ENCODE measurements at regions not wholly inside any gene's neighbourhood (a gene's known extent, or its start where the extent isn't known, plus 50 kb on each side); places are given as distances from the start of the nearest gene placed in this dataset.
A peak's percentile ranks its signal among the peaks of the same experiment; 100 is the strongest.

DNA sequence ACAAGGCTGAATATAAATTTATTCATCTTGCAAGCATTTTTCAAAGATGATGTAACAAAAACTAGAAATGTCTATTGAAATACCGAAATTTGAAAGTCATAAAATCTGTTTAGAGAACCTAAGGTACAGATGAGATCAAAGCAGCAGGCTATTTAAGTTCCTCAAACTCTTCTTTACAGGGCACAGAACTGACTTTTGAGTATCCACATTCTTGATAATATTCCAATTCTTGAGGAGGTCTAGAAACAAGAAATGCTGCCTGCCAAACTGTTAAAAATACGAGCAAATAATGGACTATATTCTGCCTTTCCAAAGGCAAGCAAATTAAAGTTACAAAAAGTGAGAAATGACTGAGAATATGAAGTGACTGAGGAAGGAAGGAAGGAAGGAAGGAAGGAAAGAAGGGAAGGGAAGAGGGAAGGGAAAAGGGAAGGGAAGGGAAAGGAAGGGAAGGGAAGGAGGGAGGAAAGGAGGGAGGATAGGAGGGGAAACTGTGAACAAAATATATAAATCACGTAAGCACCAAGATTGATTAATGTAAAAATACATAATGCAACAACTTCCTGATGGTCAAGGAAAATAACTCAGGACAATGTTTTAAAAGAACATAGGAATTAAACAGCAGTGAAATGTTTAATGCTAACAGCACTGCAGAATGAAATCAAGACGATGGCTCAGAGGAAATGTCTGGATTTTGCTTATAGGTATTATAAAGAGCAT is 248.9 kb upstream of the HNRNPA3 start:
- Mint-ChIP-seq H3K9me3 (no peaks in the 10 kb centered on the region), H3K4me3 (no peak overlapping the region), H3K4me1 (no peaks in the 10 kb centered on the region), H3K36me3 (peaks cover 0 to 7% (median 0%) of the 10 kb centered on the region in 3 donors), H3K27me3 (peaks cover 11 to 20% of the 10 kb centered on the region in 2 donors), H3K27ac (no peak overlapping the region)
- no peaks in the 10 kb centered on the region for H3K9me3 ChIP-seq (ENCODE audit: low read length)
- no peaks in the 10 kb centered on the region for H3K4me1 ChIP-seq (ENCODE audit: insufficient read depth, low read length)
- ChIA-PET CTCF (no interaction called here), POLR2A (no interaction called here)
- no peaks in the 10 kb centered on the region for H3K27me3 ChIP-seq (ENCODE audit: insufficient read depth, low read length, poor library complexity, severe bottlenecking)
- DNase-seq, result no peak
- no peak overlapping the region for H3K27ac ChIP-seq (ENCODE audit: low read depth, low read length)
- no peaks in the 10 kb centered on the region for H3K36me3 ChIP-seq (ENCODE audit: insufficient read depth, low read length)
- no peak overlapping the region for H3K4me3 ChIP-seq (ENCODE audit: low read length)

DNA sequence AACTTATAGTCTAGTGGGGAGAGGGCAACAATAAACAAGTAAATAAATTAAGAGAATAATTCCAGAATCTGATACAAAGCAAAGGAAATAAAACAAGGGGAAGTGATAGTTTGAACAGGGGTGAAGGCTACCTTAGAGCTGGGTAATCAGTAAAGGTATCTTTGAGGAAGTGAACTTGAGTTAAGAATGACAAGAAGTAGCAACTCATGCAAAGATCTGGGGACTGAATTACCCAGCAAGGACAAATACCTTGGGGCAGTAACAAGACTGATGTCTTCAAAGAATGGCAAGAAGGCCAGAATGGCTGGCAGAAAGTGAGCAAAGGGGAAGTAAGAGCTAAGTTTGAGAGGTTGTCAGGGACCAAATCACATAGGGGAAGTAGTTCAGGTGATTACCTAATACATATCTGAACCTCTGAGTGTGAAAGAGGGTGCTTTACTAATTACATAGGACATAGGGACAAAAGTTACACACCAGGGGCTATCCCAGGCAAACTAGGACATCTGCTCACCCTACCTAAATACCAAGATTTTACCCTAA is 244.6 kb upstream of the HNRNPA3 start:
- H3K4me1 Mint-ChIP-seq, result no peaks in the 10 kb centered on the region
- H3K4me3 ChIP-seq (ENCODE audit: low read length), result no peak overlapping the region
- no peak overlapping the region for H3K27ac ChIP-seq (ENCODE audit: low read depth, low read length)
- H3K27me3 Mint-ChIP-seq, result peaks cover 5 to 16% of the 10 kb centered on the region in 2 donors
- peaks cover 0 to 5% (median 0%) of the 10 kb centered on the region in 3 donors for H3K36me3 Mint-ChIP-seq
- no peaks in the 10 kb centered on the region for H3K9me3 ChIP-seq (ENCODE audit: low read length)
- ChIA-PET POLR2A (no interaction called here), CTCF (no interaction called here)
- H3K36me3 ChIP-seq (ENCODE audit: insufficient read depth, low read length), result no peaks in the 10 kb centered on the region
- no peak for DNase-seq
- H3K9me3 Mint-ChIP-seq, result no peaks in the 10 kb centered on the region
- H3K27ac Mint-ChIP-seq, result peak overlapping the region in 1 of 8 donors; percentile 30
- no peaks in the 10 kb centered on the region for H3K27me3 ChIP-seq (ENCODE audit: insufficient read depth, low read length, poor library complexity, severe bottlenecking)
- no peaks in the 10 kb centered on the region for H3K4me1 ChIP-seq (ENCODE audit: insufficient read depth, low read length)
- no peak overlapping the region for H3K4me3 Mint-ChIP-seq

DNA sequence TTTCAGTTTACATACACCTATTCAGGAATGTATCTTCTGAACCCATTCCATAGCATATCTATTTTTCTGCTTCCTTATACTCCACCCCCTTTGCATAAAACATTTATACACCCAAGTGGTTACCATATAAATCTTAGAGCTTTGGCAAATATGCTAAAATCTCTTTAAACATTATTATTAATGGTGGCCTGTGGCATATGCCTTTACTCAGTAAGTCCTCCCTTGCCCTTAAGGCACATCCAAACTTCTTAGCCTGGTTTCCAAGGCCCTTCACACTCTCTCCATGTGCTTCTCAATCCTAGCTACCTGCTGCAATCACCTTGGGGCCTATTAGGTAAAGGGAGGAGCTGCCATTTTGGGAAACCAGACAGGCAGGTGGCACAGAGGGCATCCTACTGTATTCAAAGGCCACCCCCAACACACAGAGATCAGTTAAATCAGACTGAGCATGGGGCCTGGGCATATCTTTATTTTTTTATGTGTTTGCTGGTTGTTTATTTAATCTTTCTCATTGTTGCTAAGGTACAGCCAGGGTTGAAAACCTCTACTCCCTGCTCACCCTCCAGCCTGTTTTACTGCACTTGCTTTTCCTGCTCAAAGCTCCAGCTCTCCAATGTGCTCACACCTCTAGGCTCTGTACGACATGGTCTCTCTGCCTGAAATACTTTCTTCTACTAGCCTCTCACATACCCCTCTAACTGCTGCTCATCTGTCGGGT is 242.8 kb upstream of the HNRNPA3 start:
- Mint-ChIP-seq H3K9me3 (no peaks in the 10 kb centered on the region), H3K4me1 (no peaks in the 10 kb centered on the region), H3K27ac (no peak overlapping the region), H3K4me3 (no peak overlapping the region), H3K36me3 (peaks cover 0 to 5% (median 0%) of the 10 kb centered on the region in 3 donors), H3K27me3 (peaks cover 7 to 15% of the 10 kb centered on the region in 2 donors)
- Histone ChIP-seq H3K9me3 (ENCODE audit: low read length) (no peaks in the 10 kb centered on the region), H3K4me3 (ENCODE audit: low read length) (no peak overlapping the region), H3K4me1 (ENCODE audit: insufficient read depth, low read length) (no peaks in the 10 kb centered on the region), H3K27me3 (ENCODE audit: insufficient read depth, low read length, poor library complexity, severe bottlenecking) (no peaks in the 10 kb centered on the region), H3K27ac (ENCODE audit: low read depth, low read length) (no peak overlapping the region), H3K36me3 (ENCODE audit: insufficient read depth, low read length) (no peaks in the 10 kb centered on the region)
- POLR2A ChIA-PET, result no interaction called here
- CTCF ChIA-PET, result no interaction called here
- DNase-seq, result no peak

DNA sequence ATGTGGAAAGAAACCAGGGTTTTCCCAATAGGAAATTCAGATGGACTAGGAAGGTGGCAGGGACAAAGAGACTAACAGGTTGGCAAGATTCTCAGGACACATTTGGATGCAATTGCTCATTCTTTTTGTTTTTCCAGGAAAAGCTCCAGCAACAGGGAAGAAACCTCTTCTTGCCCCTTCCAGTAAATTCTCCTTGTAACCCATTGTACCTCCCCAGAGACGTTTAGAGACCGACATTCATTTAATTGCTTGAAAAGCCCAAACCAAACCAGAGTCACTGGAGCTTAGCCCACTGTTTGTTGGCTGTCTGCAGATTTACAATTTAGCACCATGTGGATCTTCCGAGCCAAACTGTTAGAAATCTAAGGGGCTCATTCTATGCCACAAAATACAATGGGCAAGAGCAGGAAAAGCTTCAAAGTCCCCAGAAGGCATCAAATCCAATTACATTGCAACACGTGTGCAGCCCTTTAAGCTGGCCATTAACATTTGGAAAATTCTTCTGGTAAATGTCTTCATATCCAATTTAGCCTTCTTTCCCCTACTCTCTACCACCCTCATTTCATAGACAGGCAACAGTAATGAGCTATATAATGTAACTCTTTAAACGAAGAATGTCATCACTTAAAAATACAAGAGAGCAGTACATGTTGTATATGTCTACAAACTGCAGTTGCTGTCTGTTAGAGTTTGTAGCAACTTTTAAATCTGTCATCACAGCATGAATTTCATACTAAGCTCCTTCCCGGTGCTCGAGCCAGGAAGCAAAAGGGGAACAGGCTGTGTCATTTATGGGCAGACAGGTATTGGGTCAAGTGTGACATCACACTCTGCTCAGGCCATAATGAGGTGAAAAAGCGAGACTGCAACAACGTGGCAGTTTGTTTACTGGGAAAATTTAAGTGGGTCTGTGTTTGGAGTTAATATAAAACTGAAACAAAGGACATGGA is 235.6 kb upstream of the HNRNPA3 start:
- Histone ChIP-seq H3K27ac (ENCODE audit: low read depth, low read length) (no peak overlapping the region), H3K4me1 (ENCODE audit: insufficient read depth, low read length) (no peaks in the 10 kb centered on the region), H3K9me3 (ENCODE audit: low read length) (no peaks in the 10 kb centered on the region), H3K4me3 (ENCODE audit: low read length) (no peak overlapping the region), H3K27me3 (ENCODE audit: insufficient read depth, low read length, poor library complexity, severe bottlenecking) (no peaks in the 10 kb centered on the region), H3K36me3 (ENCODE audit: insufficient read depth, low read length) (no peaks in the 10 kb centered on the region)
- Mint-ChIP-seq H3K9me3 (no peaks in the 10 kb centered on the region), H3K36me3 (peaks cover 0 to 3% (median 0%) of the 10 kb centered on the region in 3 donors), H3K4me3 (no peak overlapping the region), H3K4me1 (no peaks in the 10 kb centered on the region), H3K27me3 (peaks cover 10 to 14% of the 10 kb centered on the region in 2 donors), H3K27ac (no peak overlapping the region)
- ChIA-PET CTCF (interaction anchor here (0.9 kb wide), 1 partner anchor 522 kb away, joined by 4 read pairs; no protein-coding TSS in a partner anchor), POLR2A (no interaction called here)
- DNase-seq, result no peak

DNA sequence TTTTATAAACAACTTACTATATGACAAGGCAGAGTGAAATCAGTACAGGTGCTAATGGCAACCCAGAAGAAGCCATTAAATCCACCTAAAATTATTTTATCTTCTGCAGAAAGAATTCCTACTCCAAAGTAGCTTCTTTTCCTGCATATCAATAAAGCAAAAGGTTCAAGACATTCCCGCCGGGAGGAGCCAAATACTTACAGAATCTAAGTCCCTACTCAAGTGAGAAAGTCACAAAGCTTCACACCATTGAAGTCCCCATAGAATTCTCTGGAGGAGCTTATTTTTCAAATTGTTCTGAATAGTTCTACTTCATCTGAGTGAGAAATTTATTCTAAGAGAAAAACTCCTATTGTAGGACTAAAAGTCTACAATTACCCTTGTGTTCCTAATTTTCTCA is 233.7 kb upstream of the HNRNPA3 start:
- Histone ChIP-seq H3K4me3 (ENCODE audit: low read length) (no peak overlapping the region), H3K4me1 (ENCODE audit: insufficient read depth, low read length) (no peaks in the 10 kb centered on the region), H3K27ac (ENCODE audit: low read depth, low read length) (no peak overlapping the region), H3K9me3 (ENCODE audit: low read length) (no peaks in the 10 kb centered on the region), H3K36me3 (ENCODE audit: insufficient read depth, low read length) (no peaks in the 10 kb centered on the region), H3K27me3 (ENCODE audit: insufficient read depth, low read length, poor library complexity, severe bottlenecking) (no peaks in the 10 kb centered on the region)
- ChIA-PET POLR2A (no interaction called here), CTCF (no interaction called here)
- no peaks in the 10 kb centered on the region for H3K4me1 Mint-ChIP-seq
- H3K4me3 Mint-ChIP-seq, result no peak overlapping the region
- no peak for DNase-seq
- no peaks in the 10 kb centered on the region for H3K9me3 Mint-ChIP-seq
- no peak overlapping the region for H3K27ac Mint-ChIP-seq
- peaks cover 5 to 10% of the 10 kb centered on the region in 2 donors for H3K27me3 Mint-ChIP-seq
- H3K36me3 Mint-ChIP-seq, result no peaks in the 10 kb centered on the region

DNA sequence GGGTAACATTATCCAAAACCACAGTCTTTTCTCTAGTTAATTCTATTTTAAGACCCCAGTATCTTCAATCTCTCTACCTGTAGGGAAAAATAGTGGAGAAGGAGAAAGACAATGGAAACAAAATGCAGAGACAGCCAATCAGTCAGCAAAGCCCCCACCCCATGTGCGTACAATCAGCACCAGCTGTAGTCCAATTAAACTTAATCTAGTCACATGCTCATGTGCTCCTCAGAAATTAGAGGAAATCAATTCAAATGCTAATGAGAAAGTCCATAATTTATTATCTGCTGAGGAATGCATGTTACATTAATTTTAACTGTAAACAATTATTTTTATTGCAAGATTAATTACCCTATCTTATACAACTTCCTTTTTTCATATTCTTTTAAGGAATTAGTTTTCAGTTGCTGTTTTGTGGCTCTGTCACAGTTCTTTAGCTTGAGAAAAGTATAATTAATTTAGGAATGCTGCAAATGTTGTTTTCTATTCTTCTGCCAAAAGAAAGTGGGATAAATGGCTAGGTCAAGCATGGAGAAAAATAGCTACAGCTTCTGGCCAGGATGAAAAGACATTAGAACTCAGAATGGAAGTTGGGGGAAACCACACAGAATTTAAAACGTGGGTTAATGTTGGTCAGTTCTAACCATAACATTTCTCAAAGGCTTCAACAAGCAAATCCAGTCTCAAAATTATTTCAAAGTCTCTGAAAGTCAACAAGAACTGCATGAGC is 232.4 kb upstream of the HNRNPA3 start:
- H3K4me3 ChIP-seq (ENCODE audit: low read length), result no peak overlapping the region
- POLR2A ChIA-PET, result no interaction called here
- no peak overlapping the region for H3K27ac ChIP-seq (ENCODE audit: low read depth, low read length)
- no peaks in the 10 kb centered on the region for H3K36me3 ChIP-seq (ENCODE audit: insufficient read depth, low read length)
- DNase-seq, result no peak
- H3K9me3 ChIP-seq (ENCODE audit: low read length), result no peaks in the 10 kb centered on the region
- H3K27ac Mint-ChIP-seq, result no peak overlapping the region
- H3K9me3 Mint-ChIP-seq, result no peaks in the 10 kb centered on the region
- no peaks in the 10 kb centered on the region for H3K4me1 Mint-ChIP-seq
- H3K27me3 ChIP-seq (ENCODE audit: insufficient read depth, low read length, poor library complexity, severe bottlenecking), result no peaks in the 10 kb centered on the region
- peaks cover 3 to 10% of the 10 kb centered on the region in 2 donors for H3K27me3 Mint-ChIP-seq
- CTCF ChIA-PET, result no interaction called here
- H3K36me3 Mint-ChIP-seq, result no peaks in the 10 kb centered on the region
- no peak overlapping the region for H3K4me3 Mint-ChIP-seq
- no peaks in the 10 kb centered on the region for H3K4me1 ChIP-seq (ENCODE audit: insufficient read depth, low read length)

DNA sequence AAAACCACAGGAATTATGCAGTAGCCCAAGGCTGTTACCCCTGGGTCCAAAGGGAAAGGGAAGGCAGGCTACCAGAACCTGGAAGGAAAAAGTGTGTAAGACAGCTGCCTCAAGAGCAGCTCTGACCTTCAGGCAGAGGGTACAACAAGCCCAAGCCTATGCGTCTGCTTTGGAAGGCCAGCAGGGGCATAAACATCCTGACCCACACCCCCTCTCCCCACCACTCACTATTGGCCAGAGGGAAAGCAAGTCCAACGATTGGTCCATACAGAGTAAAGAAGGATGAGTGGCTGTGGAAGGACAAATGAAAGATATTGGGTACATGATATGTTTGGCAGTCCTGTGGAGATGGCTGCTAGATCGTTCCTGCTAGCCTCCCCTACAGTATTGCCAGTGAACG is 227.6 kb upstream of the HNRNPA3 start:
- H3K4me1 Mint-ChIP-seq, result no peaks in the 10 kb centered on the region
- no peak overlapping the region for H3K4me3 ChIP-seq (ENCODE audit: low read length)

More for the DNA sequence above, 227.6 kb upstream of the HNRNPA3 start:
- POLR2A ChIA-PET, result no interaction called here
- H3K9me3 ChIP-seq (ENCODE audit: low read length), result no peaks in the 10 kb centered on the region
- H3K27ac ChIP-seq (ENCODE audit: low read depth, low read length), result no peak overlapping the region
- no peak overlapping the region for H3K27ac Mint-ChIP-seq
- H3K36me3 ChIP-seq (ENCODE audit: insufficient read depth, low read length), result no peaks in the 10 kb centered on the region
- no peaks in the 10 kb centered on the region for H3K4me1 ChIP-seq (ENCODE audit: insufficient read depth, low read length)
- H3K27me3 ChIP-seq (ENCODE audit: insufficient read depth, low read length, poor library complexity, severe bottlenecking), result no peaks in the 10 kb centered on the region
- H3K27me3 Mint-ChIP-seq, result peaks cover 3 to 32% of the 10 kb centered on the region in 2 donors
- no peak overlapping the region for H3K4me3 Mint-ChIP-seq
- CTCF ChIA-PET, result no interaction called here
- H3K9me3 Mint-ChIP-seq, result no peaks in the 10 kb centered on the region
- no peaks in the 10 kb centered on the region for H3K36me3 Mint-ChIP-seq
- no peak for DNase-seq
